ENCODE measurements at regions not wholly inside any gene's neighbourhood (a gene's known extent, or its start where the extent isn't known, plus 50 kb on each side); places are given as distances from the start of the nearest gene placed in this dataset.

- TF ChIP-seq, protein P1, sequence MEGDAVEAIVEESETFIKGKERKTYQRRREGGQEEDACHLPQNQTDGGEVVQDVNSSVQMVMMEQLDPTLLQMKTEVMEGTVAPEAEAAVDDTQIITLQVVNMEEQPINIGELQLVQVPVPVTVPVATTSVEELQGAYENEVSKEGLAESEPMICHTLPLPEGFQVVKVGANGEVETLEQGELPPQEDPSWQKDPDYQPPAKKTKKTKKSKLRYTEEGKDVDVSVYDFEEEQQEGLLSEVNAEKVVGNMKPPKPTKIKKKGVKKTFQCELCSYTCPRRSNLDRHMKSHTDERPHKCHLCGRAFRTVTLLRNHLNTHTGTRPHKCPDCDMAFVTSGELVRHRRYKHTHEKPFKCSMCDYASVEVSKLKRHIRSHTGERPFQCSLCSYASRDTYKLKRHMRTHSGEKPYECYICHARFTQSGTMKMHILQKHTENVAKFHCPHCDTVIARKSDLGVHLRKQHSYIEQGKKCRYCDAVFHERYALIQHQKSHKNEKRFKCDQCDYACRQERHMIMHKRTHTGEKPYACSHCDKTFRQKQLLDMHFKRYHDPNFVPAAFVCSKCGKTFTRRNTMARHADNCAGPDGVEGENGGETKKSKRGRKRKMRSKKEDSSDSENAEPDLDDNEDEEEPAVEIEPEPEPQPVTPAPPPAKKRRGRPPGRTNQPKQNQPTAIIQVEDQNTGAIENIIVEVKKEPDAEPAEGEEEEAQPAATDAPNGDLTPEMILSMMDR (conservative IDR thresholded peaks at IDR 0.05; ENCODE audit: low read depth, low read length): no peak
- TF ChIP-seq EZH2 (IDR thresholded peaks at IDR 0.05; ENCODE audit: borderline replicate concordance, low read depth, low read length, poor library complexity, severe bottlenecking): no peak
Measured at GRCh38 chr3:70557976-70558375, 245.5 kb upstream of the MDFIC2 start.
